Fibroblast of pulmonary artery (primary cell): ENCODE measurements at regions not wholly inside any gene's neighbourhood (a gene's known extent, or its start where the extent isn't known, plus 50 kb on each side); places are given as distances from the start of the nearest gene placed in this dataset.

ENCODE experiments used
- DNase-seq: peaks from one replicate; pipeline ENCODE4 v3.0.0-alpha.2; 2010; ENCODE audit warnings: low read depth
- H3K4me3 ChIP-seq: replicated peaks from 2 replicates; pipeline ENCODE4 v1.5.1; 2011; ENCODE audit warnings: low read depth, mild to moderate bottlenecking, control low read depth, low read length, moderate library complexity
- CTCF ChIP-seq: IDR thresholded peaks from 2 replicates; pipeline ENCODE4 v1.5.1; 2011; ENCODE audit warnings: mild to moderate bottlenecking, control low read depth, low read length, inconsistent platforms; ENCODE audit errors: missing control alignments

DNA sequence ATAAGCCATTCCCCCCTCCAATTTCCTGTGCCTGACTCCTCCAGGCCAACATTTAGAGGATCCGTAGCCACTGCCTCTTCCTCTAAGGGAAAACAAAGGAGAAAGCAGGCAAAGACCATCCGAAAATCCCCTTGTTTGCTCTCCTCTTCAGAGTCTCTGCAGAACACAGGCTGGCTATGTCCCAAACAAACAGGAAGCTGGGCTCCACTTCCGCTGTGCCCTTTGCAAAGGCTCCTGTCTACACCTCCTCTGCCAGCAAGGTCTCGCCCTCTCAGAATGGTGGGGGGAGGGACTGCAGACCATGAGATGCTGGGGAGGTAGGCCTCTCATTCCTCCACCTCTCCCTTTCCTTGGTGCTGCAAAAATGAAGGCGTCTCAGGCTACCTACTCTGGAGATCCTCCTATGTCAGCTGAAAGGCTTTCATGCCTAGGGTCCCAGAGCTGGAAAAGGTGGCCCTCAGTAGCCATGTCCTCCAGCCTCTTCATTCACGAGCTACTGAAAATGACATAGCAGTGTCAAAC, 596.2 kb downstream of the BUD13 start:
- no peak overlapping the region for H3K4me3 ChIP-seq
- no peak for DNase-seq
- TF ChIP-seq CTCF = no peak

GRCh38 chr11:116175707-116176106, 597.1 kb downstream of the BUD13 start:
- H3K4me3 ChIP-seq = no peak overlapping the region
- no peak for DNase-seq
- no peak for TF ChIP-seq CTCF

DNA sequence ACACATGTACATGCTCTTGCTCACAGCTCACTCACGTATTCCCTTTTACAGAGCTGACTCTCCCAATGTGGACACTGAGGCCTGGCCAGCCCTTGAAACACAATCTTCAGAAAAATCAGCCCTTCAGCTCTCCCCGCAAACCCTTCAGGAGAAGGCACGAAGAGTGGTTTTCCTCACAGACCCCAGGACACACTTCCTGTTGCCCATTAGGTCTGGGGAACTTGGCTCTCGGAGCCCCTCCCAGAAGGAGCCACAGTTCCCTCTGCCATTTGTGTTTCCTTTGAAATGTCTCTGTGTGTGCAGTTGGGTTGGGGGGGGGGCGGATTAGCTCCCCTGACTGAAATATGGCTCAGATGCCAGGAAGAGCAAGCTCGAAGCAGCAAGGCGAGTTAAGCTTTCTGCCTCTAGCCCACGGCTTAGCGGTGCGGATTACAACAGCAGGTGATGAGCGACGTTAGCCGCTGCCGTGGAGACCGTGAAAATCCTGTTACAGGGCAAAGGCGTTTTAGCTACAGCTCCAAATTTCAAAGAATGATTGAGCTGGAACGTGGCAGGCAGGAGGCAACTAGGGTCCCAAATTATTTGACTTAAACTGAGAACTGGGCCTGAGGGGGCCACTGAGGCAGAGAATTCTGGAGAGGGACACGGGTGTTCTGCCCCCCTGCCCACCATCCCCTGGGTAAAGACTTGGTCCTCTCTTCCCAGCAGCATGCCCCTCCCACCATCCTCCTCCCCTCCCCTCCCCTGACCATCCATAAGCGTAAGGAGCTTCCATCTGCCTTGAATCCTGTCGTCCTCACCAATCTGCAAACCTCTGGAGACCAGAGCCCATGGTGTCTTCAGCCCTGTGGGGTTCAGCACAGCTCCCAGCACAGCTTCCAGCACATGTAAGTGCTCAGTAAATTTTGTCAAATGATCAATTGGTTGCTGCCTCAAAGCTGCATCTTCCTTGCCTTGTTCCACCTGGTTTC, 598.6 kb downstream of the BUD13 start:
- no peak for TF ChIP-seq CTCF
- DNase-seq = no peak
- H3K4me3 ChIP-seq = no peak overlapping the region

DNA sequence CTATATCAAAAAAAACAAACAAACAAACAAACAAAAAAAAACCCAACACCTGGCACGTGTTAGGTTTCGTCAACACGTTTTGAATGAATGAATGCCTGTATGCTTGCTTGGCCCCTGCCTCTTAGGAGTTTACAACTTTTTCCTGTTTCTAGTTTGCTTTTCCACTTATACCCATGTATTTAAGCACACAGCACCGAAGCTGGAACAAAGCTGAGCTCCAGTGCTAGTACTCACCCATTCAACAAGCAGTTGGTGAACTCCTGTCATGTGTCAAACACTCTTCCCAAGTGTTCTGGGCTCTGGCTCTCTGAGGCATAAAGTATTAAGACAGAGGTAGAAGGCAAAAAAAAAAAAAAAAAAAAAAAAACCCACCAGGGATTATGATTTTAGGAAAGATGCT, 599.3 kb downstream of the BUD13 start:
- no peak for TF ChIP-seq CTCF
- no peak for DNase-seq
- no peak overlapping the region for H3K4me3 ChIP-seq

DNA sequence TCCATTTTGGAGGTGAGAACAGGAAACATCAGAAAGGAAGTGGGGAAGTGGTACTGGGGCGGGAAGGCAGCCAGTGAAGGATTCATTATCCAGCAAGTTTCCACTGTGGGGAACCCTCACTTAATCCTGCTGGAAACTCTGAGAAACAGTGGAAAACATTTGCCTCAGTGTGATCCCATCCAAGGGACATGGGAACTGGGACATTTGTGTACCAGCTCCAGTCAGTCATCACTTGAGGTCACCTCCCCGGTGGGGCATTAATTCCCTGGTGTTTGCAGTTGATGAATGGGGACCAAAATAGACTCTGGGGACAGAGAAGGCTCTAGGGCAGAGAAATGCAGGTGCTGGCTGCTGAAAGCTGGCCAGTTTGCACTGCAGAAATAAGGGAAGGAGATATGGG, 599.9 kb downstream of the BUD13 start:
- TF ChIP-seq CTCF = no peak
- no peak for DNase-seq
- H3K4me3 ChIP-seq = no peak overlapping the region

DNA sequence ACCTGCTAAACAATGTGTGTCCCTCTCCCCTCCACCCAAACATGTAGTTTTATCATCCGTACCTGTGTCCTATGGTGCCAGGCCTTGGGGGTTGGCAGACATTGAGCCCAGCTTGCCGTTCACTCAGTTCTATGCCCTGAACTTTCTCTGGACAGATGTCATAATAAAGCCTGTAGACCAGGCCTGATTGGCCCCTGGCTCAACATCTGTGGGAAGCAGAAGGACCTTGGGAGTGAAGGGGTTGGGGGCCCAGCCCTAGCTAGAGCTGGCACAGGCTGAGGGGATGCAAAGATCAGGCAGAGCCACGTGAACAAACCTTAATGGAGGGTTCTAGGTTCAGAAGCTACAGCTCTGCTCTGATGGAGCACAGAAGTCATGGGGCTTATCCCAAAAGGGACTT, 600.6 kb downstream of the BUD13 start:
- TF ChIP-seq CTCF = no peak
- no peak overlapping the region for H3K4me3 ChIP-seq
- DNase-seq = no peak
